ENCODE measurements at regions not wholly inside any gene's neighbourhood (a gene's known extent, or its start where the extent isn't known, plus 50 kb on each side); places are given as distances from the start of the nearest gene placed in this dataset.
A peak's percentile ranks its signal among the peaks of the same experiment; 100 is the strongest.

DNA sequence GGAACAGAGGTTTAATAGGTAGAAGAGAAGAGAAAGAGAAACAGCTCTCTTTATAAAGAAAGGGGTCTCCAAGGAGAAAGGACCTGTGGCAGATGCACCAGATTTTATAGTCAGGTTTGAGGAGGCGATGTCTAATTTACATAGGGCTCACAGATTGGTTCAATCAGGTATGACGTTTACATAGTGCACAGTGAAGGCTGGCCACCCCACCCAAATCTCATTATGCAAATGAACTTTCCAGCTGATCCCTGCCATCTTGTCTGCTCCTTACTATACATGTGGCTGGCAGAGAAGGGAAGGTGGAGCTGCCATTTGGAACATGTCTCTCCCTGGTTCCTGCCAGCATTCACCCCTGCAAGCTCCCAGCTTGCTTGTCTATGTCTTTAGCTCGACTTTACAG lies 557.8 kb downstream of the SUCLG1 start:
- Histone ChIP-seq H3K27me3 (ENCODE audit: insufficient read depth, poor library complexity, severe bottlenecking) (no peaks in the 10 kb centered on the region), H3K9me3 (ENCODE audit: severe bottlenecking) (no peaks in the 10 kb centered on the region), H3K27ac (ENCODE audit: poor library complexity, severe bottlenecking) (no peak overlapping the region), H3K36me3 (ENCODE audit: low read depth) (no peaks in the 10 kb centered on the region; the same call in 1 of the 2 replicates), H3K4me3 (ENCODE audit: severe bottlenecking) (no peak overlapping the region), H3K4me1 (ENCODE audit: insufficient read depth, poor library complexity, severe bottlenecking) (peaks cover 9% of the 10 kb centered on the region)
- DNase-seq (ENCODE audit: low spot score) = no peak
- no peak for ATAC-seq (ENCODE audit: low read depth)
- TF ChIP-seq, protein P1, sequence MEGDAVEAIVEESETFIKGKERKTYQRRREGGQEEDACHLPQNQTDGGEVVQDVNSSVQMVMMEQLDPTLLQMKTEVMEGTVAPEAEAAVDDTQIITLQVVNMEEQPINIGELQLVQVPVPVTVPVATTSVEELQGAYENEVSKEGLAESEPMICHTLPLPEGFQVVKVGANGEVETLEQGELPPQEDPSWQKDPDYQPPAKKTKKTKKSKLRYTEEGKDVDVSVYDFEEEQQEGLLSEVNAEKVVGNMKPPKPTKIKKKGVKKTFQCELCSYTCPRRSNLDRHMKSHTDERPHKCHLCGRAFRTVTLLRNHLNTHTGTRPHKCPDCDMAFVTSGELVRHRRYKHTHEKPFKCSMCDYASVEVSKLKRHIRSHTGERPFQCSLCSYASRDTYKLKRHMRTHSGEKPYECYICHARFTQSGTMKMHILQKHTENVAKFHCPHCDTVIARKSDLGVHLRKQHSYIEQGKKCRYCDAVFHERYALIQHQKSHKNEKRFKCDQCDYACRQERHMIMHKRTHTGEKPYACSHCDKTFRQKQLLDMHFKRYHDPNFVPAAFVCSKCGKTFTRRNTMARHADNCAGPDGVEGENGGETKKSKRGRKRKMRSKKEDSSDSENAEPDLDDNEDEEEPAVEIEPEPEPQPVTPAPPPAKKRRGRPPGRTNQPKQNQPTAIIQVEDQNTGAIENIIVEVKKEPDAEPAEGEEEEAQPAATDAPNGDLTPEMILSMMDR (IDR thresholded peaks at IDR 0.05; ENCODE audit: poor library complexity, severe bottlenecking) = no peak

DNA sequence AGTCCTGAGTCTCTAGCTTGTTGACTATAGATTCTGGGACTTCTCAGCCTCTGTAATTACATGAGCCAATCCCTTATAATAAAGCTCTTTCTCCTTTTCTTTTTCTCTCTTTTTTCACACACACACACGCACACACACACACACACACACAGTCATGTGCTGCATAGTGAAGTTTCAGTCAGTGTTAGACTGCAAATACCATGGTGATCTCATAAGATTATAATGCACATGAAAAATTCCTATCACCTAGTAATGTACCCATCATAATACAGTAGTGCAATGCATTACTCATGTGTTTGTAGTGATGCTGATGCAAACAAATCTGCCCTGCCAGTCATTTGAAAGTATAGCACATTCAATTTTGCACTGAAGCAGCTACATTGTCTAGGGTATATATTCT lies 558.2 kb downstream of the SUCLG1 start:
- H3K27me3 ChIP-seq (ENCODE audit: insufficient read depth, poor library complexity, severe bottlenecking) = no peaks in the 10 kb centered on the region
- no peaks in the 10 kb centered on the region; the same call in 1 of the 2 replicates for H3K36me3 ChIP-seq (ENCODE audit: low read depth)
- H3K27ac ChIP-seq (ENCODE audit: poor library complexity, severe bottlenecking) = no peak overlapping the region
- no peak overlapping the region for H3K4me3 ChIP-seq (ENCODE audit: severe bottlenecking)
- TF ChIP-seq, protein P1 (IDR thresholded peaks at IDR 0.05; ENCODE audit: poor library complexity, severe bottlenecking) = no peak
- H3K9me3 ChIP-seq (ENCODE audit: severe bottlenecking) = no peaks in the 10 kb centered on the region
- peaks cover 9% of the 10 kb centered on the region for H3K4me1 ChIP-seq (ENCODE audit: insufficient read depth, poor library complexity, severe bottlenecking)
- peak; percentile 97 for ATAC-seq (ENCODE audit: low read depth)
- DNase-seq (ENCODE audit: low spot score) = no peak

DNA sequence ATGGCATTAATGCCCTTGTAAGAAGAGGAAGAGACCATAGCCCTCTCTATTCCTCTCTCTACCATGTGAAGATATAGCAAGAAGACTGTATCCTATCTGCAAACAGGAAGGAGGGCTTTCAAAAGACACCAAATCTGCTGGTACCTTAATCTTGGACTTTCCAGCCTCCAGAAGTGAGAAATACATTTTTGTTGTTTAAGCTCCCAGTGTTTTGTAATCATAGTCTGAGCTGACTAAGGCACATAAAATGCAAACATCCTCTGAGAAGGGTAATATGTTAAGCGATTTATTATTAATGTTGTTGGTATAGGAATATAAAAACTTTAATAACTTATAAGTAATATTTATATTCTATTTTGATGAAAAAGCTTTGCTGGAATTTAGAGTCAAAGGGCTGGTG lies 559.8 kb downstream of the SUCLG1 start:
- TF ChIP-seq, protein P1 (IDR thresholded peaks at IDR 0.05; ENCODE audit: poor library complexity, severe bottlenecking) = no peak
- ATAC-seq (ENCODE audit: low read depth) (peak; percentile 37; the same call in 1 of the 3 replicates), DNase-seq (ENCODE audit: low spot score) (no peak)

DNA sequence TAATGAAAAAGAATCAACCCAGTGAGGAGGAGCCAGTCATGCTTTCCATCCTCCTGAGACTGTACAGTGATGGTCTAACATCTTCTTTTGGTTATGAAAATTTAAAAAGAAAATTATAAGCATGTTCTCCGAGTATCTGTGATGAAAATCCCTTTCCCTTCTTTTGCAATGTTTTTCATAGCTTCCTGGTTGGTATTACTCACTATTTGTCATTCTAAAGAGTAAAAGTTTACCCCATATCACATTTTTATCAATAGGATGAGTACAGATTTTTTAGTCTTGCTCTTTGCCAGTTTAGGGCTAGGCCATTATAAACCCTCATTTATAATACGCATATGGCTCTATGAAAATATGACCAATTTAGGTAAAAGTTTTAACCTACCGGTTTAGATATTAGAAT lies 564.1 kb downstream of the SUCLG1 start:
- no peaks in the 10 kb centered on the region for H3K9me3 ChIP-seq (ENCODE audit: severe bottlenecking)
- H3K4me3 ChIP-seq (ENCODE audit: severe bottlenecking) = no peak overlapping the region
- TF ChIP-seq, protein P1 (IDR thresholded peaks at IDR 0.05; ENCODE audit: poor library complexity, severe bottlenecking) = no peak
- no peaks in the 10 kb centered on the region for H3K27me3 ChIP-seq (ENCODE audit: insufficient read depth, poor library complexity, severe bottlenecking)
- DNase-seq (ENCODE audit: low spot score) = no peak
- H3K4me1 ChIP-seq (ENCODE audit: insufficient read depth, poor library complexity, severe bottlenecking) = peaks cover 9% of the 10 kb centered on the region
- no peak overlapping the region for H3K27ac ChIP-seq (ENCODE audit: poor library complexity, severe bottlenecking)
- no peaks in the 10 kb centered on the region; the same call in 1 of the 2 replicates for H3K36me3 ChIP-seq (ENCODE audit: low read depth)
- no peak for ATAC-seq (ENCODE audit: low read depth)

More for the DNA sequence above, 559.8 kb downstream of the SUCLG1 start:
- H3K27ac ChIP-seq (ENCODE audit: poor library complexity, severe bottlenecking) = no peak overlapping the region
- H3K9me3 ChIP-seq (ENCODE audit: severe bottlenecking) = no peaks in the 10 kb centered on the region
- H3K27me3 ChIP-seq (ENCODE audit: insufficient read depth, poor library complexity, severe bottlenecking) = no peaks in the 10 kb centered on the region
- no peak overlapping the region for H3K4me3 ChIP-seq (ENCODE audit: severe bottlenecking)
- H3K36me3 ChIP-seq (ENCODE audit: low read depth) = no peaks in the 10 kb centered on the region; the same call in 1 of the 2 replicates
- H3K4me1 ChIP-seq (ENCODE audit: insufficient read depth, poor library complexity, severe bottlenecking) = peaks cover 12% of the 10 kb centered on the region

DNA sequence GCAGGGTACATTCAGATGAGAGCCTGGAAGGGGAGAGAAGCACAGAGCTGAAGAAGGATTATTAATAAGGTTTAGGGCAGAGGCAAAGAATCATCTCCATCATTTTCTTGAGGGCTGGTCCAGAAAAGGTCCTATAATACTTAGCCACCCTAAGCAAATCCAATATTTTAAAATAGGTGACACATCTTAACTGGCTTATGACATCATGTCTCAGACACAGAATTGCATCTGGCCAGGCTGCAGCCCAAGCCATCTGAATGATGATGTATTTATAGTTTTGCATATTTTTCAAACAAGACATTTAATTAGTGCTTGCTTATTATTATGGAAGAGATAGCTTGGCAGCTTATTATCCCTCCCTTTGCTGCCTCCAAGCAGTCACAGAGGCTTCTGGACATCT lies 571.3 kb downstream of the SUCLG1 start:
- TF ChIP-seq, protein P1 (IDR thresholded peaks at IDR 0.05; ENCODE audit: poor library complexity, severe bottlenecking) = no peak
- H3K9me3 ChIP-seq (ENCODE audit: severe bottlenecking) = no peaks in the 10 kb centered on the region
- no peaks in the 10 kb centered on the region for H3K4me1 ChIP-seq (ENCODE audit: insufficient read depth, poor library complexity, severe bottlenecking)
- H3K36me3 ChIP-seq (ENCODE audit: low read depth) = no peaks in the 10 kb centered on the region
- ATAC-seq (ENCODE audit: low read depth) (no peak), DNase-seq (ENCODE audit: low spot score) (no peak)
- H3K27ac ChIP-seq (ENCODE audit: poor library complexity, severe bottlenecking) = no peak overlapping the region
- peaks cover 2% of the 10 kb centered on the region for H3K27me3 ChIP-seq (ENCODE audit: insufficient read depth, poor library complexity, severe bottlenecking)
- no peak overlapping the region for H3K4me3 ChIP-seq (ENCODE audit: severe bottlenecking)

Measured in RWPE2 (cell line).